H9 (cell line): ENCODE measurements at regions not wholly inside any gene's neighbourhood (a gene's known extent, or its start where the extent isn't known, plus 50 kb on each side); places are given as distances from the start of the nearest gene placed in this dataset.

Experiments used
- DNase-seq: peaks from one replicate; pipeline ENCODE4 v3.0.0-alpha.2; 2017
- H2AFZ ChIP-seq: one replicate; pipeline ENCODE4 v1.6.1; 2013; ENCODE audit warnings: mild to moderate bottlenecking, low read length, control low read depth, moderate library complexity
- H2AK5ac ChIP-seq: 2 replicates; pipeline ENCODE4 v1.6.1; 2013; ENCODE audit warnings: low read length, control low read depth, mixed read lengths; ENCODE audit not compliant: insufficient read length
- H2BK120ac ChIP-seq: one replicate; pipeline ENCODE4 v1.6.1; 2013; ENCODE audit warnings: low read depth, mild to moderate bottlenecking, low read length, control low read depth, inconsistent platforms; ENCODE audit not compliant: poor library complexity, severe bottlenecking
- H2BK12ac ChIP-seq: 2 replicates; pipeline ENCODE4 v1.6.1; 2013; ENCODE audit warnings: low read length, control low read depth, mixed read lengths, low read depth; ENCODE audit not compliant: insufficient read length
- H2BK15ac ChIP-seq: 2 replicates; pipeline ENCODE4 v1.6.1; 2013; ENCODE audit warnings: low read depth, low read length, control low read depth
- H2BK20ac ChIP-seq: one replicate; pipeline ENCODE4 v1.6.1; 2013; ENCODE audit warnings: low read depth, mild to moderate bottlenecking, low read length, control low read depth, inconsistent platforms; ENCODE audit not compliant: poor library complexity, severe bottlenecking
- H2BK5ac ChIP-seq: 2 replicates; pipeline ENCODE4 v1.6.1; 2013; ENCODE audit warnings: low read length, control low read depth, mixed read lengths; ENCODE audit not compliant: insufficient read length
- H3K14ac ChIP-seq: 2 replicates; pipeline ENCODE4 v1.6.1; 2013; ENCODE audit warnings: low read length, control low read depth; ENCODE audit not compliant: insufficient read depth
- H3K18ac ChIP-seq: 2 replicates; pipeline ENCODE4 v1.6.1; 2013; ENCODE audit warnings: low read depth, mild to moderate bottlenecking, mixed read lengths, low read length, control low read depth; ENCODE audit not compliant: insufficient read length
- H3K23ac ChIP-seq: 2 replicates; pipeline ENCODE4 v1.6.1; 2013; ENCODE audit warnings: low read length, control low read depth, mixed read lengths, low read depth; ENCODE audit not compliant: insufficient read length
- H3K23me2 ChIP-seq: 2 replicates; pipeline ENCODE4 v1.6.1; 2013; ENCODE audit warnings: low read depth, mild to moderate bottlenecking, mixed read lengths, low read length, control low read depth; ENCODE audit not compliant: insufficient read length, poor library complexity, severe bottlenecking
- H3K27ac ChIP-seq: 2 replicates; pipeline ENCODE4 v1.5.1; 2013; ENCODE audit warnings: low read length, control low read depth, mixed read lengths, low read depth; ENCODE audit not compliant: insufficient read length
- H3K27me3 ChIP-seq: 2 replicates; pipeline ENCODE4 v1.6.1; 2013; ENCODE audit warnings: low read length, control low read depth, inconsistent platforms; ENCODE audit not compliant: insufficient read depth
- H3K4ac ChIP-seq: 2 replicates; pipeline ENCODE4 v1.6.1; 2013; ENCODE audit warnings: low read depth, mild to moderate bottlenecking, control low read depth, inconsistent platforms, low read length, moderate library complexity
- H3K4me1 ChIP-seq: 2 replicates; pipeline ENCODE4 v1.6.1; 2013; ENCODE audit warnings: low read length, control low read depth, inconsistent platforms; ENCODE audit not compliant: insufficient read depth
- H3K4me2 ChIP-seq: 2 replicates; pipeline ENCODE4 v1.6.1; 2013; ENCODE audit warnings: low read length, control low read depth, mixed read lengths; ENCODE audit not compliant: insufficient read length, insufficient read depth
- H3K56ac ChIP-seq: 2 replicates; pipeline ENCODE4 v1.6.1; 2013; ENCODE audit warnings: low read depth, mild to moderate bottlenecking, mixed read lengths, low read length, control low read depth; ENCODE audit not compliant: insufficient read length
- H3K79me1 ChIP-seq: 2 replicates; pipeline ENCODE4 v1.6.1; 2013; ENCODE audit warnings: low read depth, mild to moderate bottlenecking, moderate library complexity, low read length, control low read depth, inconsistent platforms; ENCODE audit not compliant: insufficient read depth, poor library complexity, severe bottlenecking
- H3K79me2 ChIP-seq: 2 replicates; pipeline ENCODE4 v1.6.1; 2013; ENCODE audit warnings: low read length, control low read depth, inconsistent platforms; ENCODE audit not compliant: insufficient read depth
- H3K9ac ChIP-seq: 2 replicates; pipeline ENCODE4 v1.6.1; 2013; ENCODE audit warnings: low read length, control low read depth, mixed read lengths; ENCODE audit not compliant: insufficient read length; ENCODE audit errors: extremely low read depth
- H3K9me3 ChIP-seq: one replicate; pipeline ENCODE4 v1.6.1; 2013; ENCODE audit warnings: low read depth, low read length, inconsistent platforms; ENCODE audit not compliant: control insufficient read depth
- H3T11ph ChIP-seq: one replicate; pipeline ENCODE4 v1.6.1; 2013; ENCODE audit warnings: mild to moderate bottlenecking, low read length, control low read depth, inconsistent platforms
- H4K20me1 ChIP-seq: one replicate; pipeline ENCODE4 v1.6.1; 2013; ENCODE audit not compliant: control insufficient read depth, insufficient read length, insufficient read depth
- H4K5ac ChIP-seq: 2 replicates; pipeline ENCODE4 v1.6.1; 2013; ENCODE audit warnings: low read depth, mild to moderate bottlenecking, mixed read lengths, low read length, control low read depth; ENCODE audit not compliant: insufficient read length
- H4K8ac ChIP-seq: replicated peaks from 2 replicates; pipeline ENCODE4 v1.6.1; 2013; ENCODE audit warnings: low read length, control low read depth, mixed read lengths, low read depth; ENCODE audit not compliant: insufficient read length
- H4K91ac ChIP-seq: 2 replicates; pipeline ENCODE4 v1.6.1; 2013; ENCODE audit warnings: low read depth, mild to moderate bottlenecking, moderate library complexity, mixed read lengths, low read length, control low read depth; ENCODE audit not compliant: insufficient read length
- H3K27ac Mint-ChIP-seq, 3 experiments: 2 replicates in 2 of 3; 3 replicates in 1 of 3; pipeline ENCODE4 v1.8.0; 2020 to 2021; ENCODE audit warnings: mixed read lengths in 3 of 3, mild to moderate bottlenecking in 1 of 3, moderate library complexity in 1 of 3
- H3K27me3 Mint-ChIP-seq: 2 replicates; pipeline ENCODE4 v1.8.0; 2021; ENCODE audit warnings: low read depth, mild to moderate bottlenecking, moderate library complexity, mixed read lengths
- H3K36me3 Mint-ChIP-seq, 3 experiments: 2 replicates in 2 of 3; 3 replicates in 1 of 3; pipeline ENCODE4 v1.8.0; 2020 to 2021; ENCODE audit warnings: low read depth in 3 of 3, mixed read lengths in 3 of 3; ENCODE audit not compliant: insufficient read depth in 1 of 3
- H3K4me1 Mint-ChIP-seq, 2 experiments: 2 replicates each; pipeline ENCODE4 v1.8.0; 2020; ENCODE audit warnings: mixed read lengths in 2 of 2
- H3K4me3 Mint-ChIP-seq, 2 experiments: 2 replicates in 1 of 2; 3 replicates in 1 of 2; pipeline ENCODE4 v1.8.0; 2020 to 2021; ENCODE audit warnings: mild to moderate bottlenecking in 2 of 2, mixed read lengths in 2 of 2, moderate library complexity in 1 of 2
- H3K9me3 Mint-ChIP-seq, 2 experiments: 2 replicates in 1 of 2; 3 replicates in 1 of 2; pipeline ENCODE4 v1.8.0; 2020; ENCODE audit warnings: mild to moderate bottlenecking in 2 of 2, mixed read lengths in 2 of 2, moderate library complexity in 1 of 2
- CTCF ChIP-seq: fragments of 200-600 bp; sonication (generic); conservative IDR thresholded peaks from 3 replicates; pipeline ENCODE4 v1.8.0; 2021; ENCODE audit warnings: antibody characterized with exemption, mild to moderate bottlenecking
- WGBS: extraction: QIAGEN DNeasy Blood & Tissue Kit; methylation state at CpG from one replicate; pipeline ENCODE4 v1.1.7; 2013; ENCODE audit warnings: missing lambda C conversion rate, low lambda C conversion rate, mixed read lengths; ENCODE audit not compliant: insufficient read length; ENCODE audit errors: extremely low coverage; 5-methylcytosine and 5-hydroxymethylcytosine counted together

- no CpG with 5 or more reads among the region's 1 CpG for WGBS
Observed at GRCh38 chr14:105857220-105857825, 330.9 kb downstream of the TMEM121 start.

More at GRCh38 chr14:105857220-105857825, 330.9 kb downstream of the TMEM121 start:
- no peak overlapping the region for H3K14ac ChIP-seq
- no peak overlapping the region for H3K9ac ChIP-seq
- no peak overlapping the region for H3K18ac ChIP-seq
- no peak overlapping the region for H3K23ac ChIP-seq
- H3K27ac Mint-ChIP-seq, result no peak overlapping the region
- peaks cover 15 to 21% (median 18%) of the 10 kb centered on the region in 3 experiments; a peak in 6 of 7 replicates for H3K36me3 Mint-ChIP-seq
- H4K20me1 ChIP-seq, result no peaks in the 10 kb centered on the region
- no peak overlapping the region for H2BK12ac ChIP-seq
- no peak overlapping the region for H2AFZ ChIP-seq
- no peak overlapping the region for H2BK5ac ChIP-seq
- no peaks in the 10 kb centered on the region for H3K27me3 ChIP-seq
- no peak overlapping the region for H4K91ac ChIP-seq
- peaks cover 5% of the 10 kb centered on the region for H3K27me3 Mint-ChIP-seq
- no peak overlapping the region for H2AK5ac ChIP-seq
- no peak overlapping the region for H3K56ac ChIP-seq
- H3K79me2 ChIP-seq, result no peaks in the 10 kb centered on the region
- no peak overlapping the region for H4K8ac ChIP-seq
- H2BK15ac ChIP-seq, result no peak overlapping the region
- no peak overlapping the region for H3K4ac ChIP-seq
- H3T11ph ChIP-seq, result no peak overlapping the region
- H3K4me1 ChIP-seq, result no peaks in the 10 kb centered on the region
- no peaks in the 10 kb centered on the region for H3K4me1 Mint-ChIP-seq
- no peak overlapping the region for H2BK120ac ChIP-seq
- peaks cover 89 to 99% of the 10 kb centered on the region in 2 experiments for H3K9me3 Mint-ChIP-seq
- no peak overlapping the region for H3K4me3 Mint-ChIP-seq
- TF ChIP-seq CTCF, result no peak
- H3K27ac ChIP-seq, result no peak overlapping the region
- H3K4me2 ChIP-seq, result no peak overlapping the region
- no peaks in the 10 kb centered on the region for H3K79me1 ChIP-seq
- no peaks in the 10 kb centered on the region for H3K23me2 ChIP-seq
- no peak overlapping the region for H4K5ac ChIP-seq
- H2BK20ac ChIP-seq, result no peak overlapping the region
- H3K9me3 ChIP-seq, result peaks cover 98% of the 10 kb centered on the region
- no peak for DNase-seq
